ENCODE measurements at regions not wholly inside any gene's neighbourhood (a gene's known extent, or its start where the extent isn't known, plus 50 kb on each side); places are given as distances from the start of the nearest gene placed in this dataset.

- peak; percentile 31; the same call in 2 of the 3 replicates for ATAC-seq
- Histone ChIP-seq H3K4me3 (no peak overlapping the region), H3K27me3 (ENCODE audit: insufficient read depth) (no peaks in the 10 kb centered on the region), H3K4me1 (ENCODE audit: insufficient read depth) (no peaks in the 10 kb centered on the region), H3F3A (replicated peaks; ENCODE audit: low read depth) (no peaks in the 10 kb centered on the region), H3K27ac (ENCODE audit: low read depth) (no peak overlapping the region), H3K79me2 (replicated peaks; ENCODE audit: insufficient read depth) (no peaks in the 10 kb centered on the region), H3K4me2 (no peak overlapping the region), H3K36me3 (ENCODE audit: insufficient read depth) (no peaks in the 10 kb centered on the region), H3K9me2 (ENCODE audit: insufficient read depth) (no peaks in the 10 kb centered on the region), H4K20me1 (replicated peaks; ENCODE audit: insufficient read depth) (no peaks in the 10 kb centered on the region), H2AFZ (no peak overlapping the region)
- TF ChIP-seq EZH2 (IDR thresholded peaks at IDR 0.05; ENCODE audit: low read depth, unreplicated experiment): no peak
- DNase-seq (ENCODE audit: low spot score): peak; percentile 9
- H3K27ac Mint-ChIP-seq: no peak overlapping the region
- H3K36me3 Mint-ChIP-seq (ENCODE audit: low read depth): no peaks in the 10 kb centered on the region
- H3K9me3 Mint-ChIP-seq: no peaks in the 10 kb centered on the region
- peaks cover 6% of the 10 kb centered on the region; the same call in 2 of the 3 replicates for H3K4me1 Mint-ChIP-seq
- no peaks in the 10 kb centered on the region for H3K27me3 Mint-ChIP-seq (ENCODE audit: insufficient read depth, low read depth, poor library complexity)
- H3K4me3 Mint-ChIP-seq: no peak overlapping the region
These were observed 165.8 kb downstream of the ATOH1 start for GRCh38 chr4:93994175-93994994.

GRCh38 chr4:93996895-93997294, 168.3 kb downstream of the ATOH1 start:
- Mint-ChIP-seq H3K4me3 (no peak overlapping the region), H3K36me3 (ENCODE audit: low read depth) (no peaks in the 10 kb centered on the region), H3K4me1 (peaks cover 6% of the 10 kb centered on the region; the same call in 2 of the 3 replicates), H3K27me3 (ENCODE audit: insufficient read depth, low read depth, poor library complexity) (no peaks in the 10 kb centered on the region), H3K27ac (no peak overlapping the region), H3K9me3 (no peaks in the 10 kb centered on the region)
- ATAC-seq: no peak
- TF ChIP-seq EZH2 (IDR thresholded peaks at IDR 0.05; ENCODE audit: low read depth, unreplicated experiment) (no peak), POLR2AphosphoS5 (IDR thresholded peaks at IDR 0.05; ENCODE audit: low read depth) (no peak), ZNF331 (CRISPR knock-in tag; IDR thresholded peaks at IDR 0.05; ENCODE audit: low read depth) (no peak), REST (IDR thresholded peaks at IDR 0.05; ENCODE audit: unreplicated experiment) (no peak), NANOG (IDR thresholded peaks at IDR 0.05; ENCODE audit: borderline replicate concordance) (no peak), EZH2phosphoT487 (IDR thresholded peaks at IDR 0.05; ENCODE audit: unreplicated experiment) (no peak), STAT1 (IDR thresholded peaks at IDR 0.05; ENCODE audit: unreplicated experiment) (no peak), JUNB (IDR thresholded peaks at IDR 0.05; ENCODE audit: unreplicated experiment) (no peak), ETS1 (IDR thresholded peaks at IDR 0.05) (no peak), ZNF114 (CRISPR knock-in tag; IDR thresholded peaks at IDR 0.05) (no peak)
- DNase-seq (ENCODE audit: low spot score): no peak
- Histone ChIP-seq H2AFZ (no peak overlapping the region), H3K4me1 (ENCODE audit: insufficient read depth) (no peaks in the 10 kb centered on the region), H3K79me2 (replicated peaks; ENCODE audit: insufficient read depth) (no peaks in the 10 kb centered on the region), H3K4me2 (no peak overlapping the region), H3K9me2 (ENCODE audit: insufficient read depth) (no peaks in the 10 kb centered on the region), H4K20me1 (replicated peaks; ENCODE audit: insufficient read depth) (no peaks in the 10 kb centered on the region), H3K4me3 (no peak overlapping the region), H3K27me3 (ENCODE audit: insufficient read depth) (no peaks in the 10 kb centered on the region), H3K36me3 (ENCODE audit: insufficient read depth) (no peaks in the 10 kb centered on the region), H3F3A (replicated peaks; ENCODE audit: low read depth) (no peaks in the 10 kb centered on the region), H3K27ac (ENCODE audit: low read depth) (no peak overlapping the region)

Data from GM23338 (cell line).